Activated CD8-positive, alpha-beta memory T cell treated with anti-CD3 and anti-CD28 coated beads for 36 hours (primary cell): ENCODE measurements at regions not wholly inside any gene's neighbourhood (a gene's known extent, or its start where the extent isn't known, plus 50 kb on each side); places are given as distances from the start of the nearest gene placed in this dataset.

Experiments
- CTCF ChIA-PET: fragments of 350-600 bp; sonication (Branson Sonifier 250); formaldehyde crosslinking; loops from one replicate; lab custom pipeline; 2021; ENCODE audit warnings: antibody characterized with exemption; lab: Charles Lee
- POLR2A ChIA-PET: fragments of 350-600 bp; sonication (Branson Sonifier 250); formaldehyde crosslinking; loops from one replicate; lab custom pipeline; 2021; ENCODE audit warnings: antibody characterized with exemption; lab: Charles Lee

DNA sequence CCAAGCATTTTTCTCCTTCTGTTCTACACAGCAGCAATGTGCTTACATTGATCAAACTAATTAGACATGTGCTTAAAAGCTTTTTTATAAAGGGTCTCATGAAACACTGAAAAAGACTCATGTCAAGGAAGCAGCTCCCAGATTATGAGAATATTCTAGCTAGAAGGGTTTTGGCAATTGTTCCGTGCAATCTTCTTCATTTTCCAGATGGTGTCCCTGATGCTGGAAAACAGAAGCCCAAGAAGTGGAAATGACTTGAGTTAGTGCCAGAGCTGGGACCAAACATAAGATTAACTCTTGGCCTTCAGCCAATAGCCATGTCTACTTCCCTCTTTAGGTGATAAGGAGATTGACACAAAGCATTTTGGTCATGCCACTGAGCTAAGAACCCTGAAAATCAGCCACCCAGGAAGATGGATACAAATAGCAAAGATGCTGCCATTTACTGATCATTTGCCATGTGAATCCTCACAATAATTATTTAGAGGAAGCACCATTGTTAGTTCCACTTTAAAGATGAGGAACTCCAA is 110.8 kb downstream of the MATN1 start:
- CTCF ChIA-PET: no interaction called here
- POLR2A ChIA-PET: no interaction called here

DNA sequence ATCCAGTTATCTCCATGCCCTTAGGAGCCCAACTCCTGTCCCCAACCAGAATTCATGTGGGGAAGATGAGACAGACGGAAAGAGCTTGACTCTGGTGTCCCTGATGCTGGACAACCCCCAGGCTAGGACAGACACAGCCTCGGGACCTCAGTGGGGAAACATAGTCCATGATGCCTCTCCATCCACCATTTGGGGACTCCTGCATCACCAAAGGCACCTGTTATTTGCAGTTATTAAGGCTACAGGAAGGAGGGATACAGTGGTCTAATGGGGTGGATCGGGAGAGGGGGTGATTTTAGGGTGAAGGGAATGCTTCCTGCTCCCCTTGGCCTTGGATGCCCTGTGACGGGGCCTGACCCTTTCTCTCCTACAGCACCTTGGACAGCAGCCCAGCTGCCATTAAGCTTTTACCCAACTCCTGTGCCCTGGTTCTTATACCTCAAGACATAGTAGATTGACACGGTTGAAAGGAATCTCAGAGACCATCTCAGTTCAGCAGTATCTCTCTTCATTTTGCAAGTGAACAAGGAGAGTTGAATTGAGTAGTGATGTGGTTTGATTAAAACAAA is 111.6 kb downstream of the MATN1 start:
- ChIA-PET CTCF (no interaction called here), POLR2A (no interaction called here)

DNA sequence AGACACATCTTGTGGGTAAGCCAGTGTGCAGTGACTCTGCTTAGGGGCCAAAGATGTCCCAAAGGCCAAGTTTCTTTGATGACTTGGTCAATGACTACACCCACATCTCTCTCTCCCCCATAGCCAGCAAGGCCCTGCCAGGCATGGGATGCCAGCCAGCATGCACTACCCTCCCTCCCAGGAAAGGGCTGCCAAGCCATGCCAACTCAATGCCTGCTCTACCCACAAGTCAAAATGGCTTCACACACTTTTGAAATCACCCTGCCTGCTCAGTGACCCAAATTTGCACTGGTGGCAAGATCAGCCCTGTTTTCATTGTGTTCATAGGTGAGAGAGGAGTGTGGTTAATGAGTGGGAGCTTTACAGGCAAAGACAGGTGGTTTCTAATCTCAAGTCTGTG is 112.5 kb downstream of the MATN1 start:
- ChIA-PET CTCF (no interaction called here), POLR2A (no interaction called here)

DNA sequence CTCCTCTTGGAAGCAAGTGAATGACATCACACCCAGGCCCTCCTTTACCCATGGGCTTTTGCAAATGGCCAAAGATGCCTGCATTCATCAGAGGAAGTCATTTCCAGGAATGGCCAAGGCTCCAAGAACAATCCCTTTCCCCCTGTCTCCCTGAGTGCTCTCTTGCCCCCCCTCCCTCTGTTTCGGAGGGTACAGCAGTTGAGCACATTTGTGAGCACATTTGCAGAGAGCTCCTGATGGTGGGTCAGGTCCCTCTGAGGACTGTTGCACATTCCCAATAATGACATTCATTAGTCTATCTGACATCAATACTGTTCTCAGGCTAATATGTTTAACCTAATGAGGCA is 113.4 kb downstream of the MATN1 start:
- POLR2A ChIA-PET: no interaction called here
- CTCF ChIA-PET: no interaction called here

DNA sequence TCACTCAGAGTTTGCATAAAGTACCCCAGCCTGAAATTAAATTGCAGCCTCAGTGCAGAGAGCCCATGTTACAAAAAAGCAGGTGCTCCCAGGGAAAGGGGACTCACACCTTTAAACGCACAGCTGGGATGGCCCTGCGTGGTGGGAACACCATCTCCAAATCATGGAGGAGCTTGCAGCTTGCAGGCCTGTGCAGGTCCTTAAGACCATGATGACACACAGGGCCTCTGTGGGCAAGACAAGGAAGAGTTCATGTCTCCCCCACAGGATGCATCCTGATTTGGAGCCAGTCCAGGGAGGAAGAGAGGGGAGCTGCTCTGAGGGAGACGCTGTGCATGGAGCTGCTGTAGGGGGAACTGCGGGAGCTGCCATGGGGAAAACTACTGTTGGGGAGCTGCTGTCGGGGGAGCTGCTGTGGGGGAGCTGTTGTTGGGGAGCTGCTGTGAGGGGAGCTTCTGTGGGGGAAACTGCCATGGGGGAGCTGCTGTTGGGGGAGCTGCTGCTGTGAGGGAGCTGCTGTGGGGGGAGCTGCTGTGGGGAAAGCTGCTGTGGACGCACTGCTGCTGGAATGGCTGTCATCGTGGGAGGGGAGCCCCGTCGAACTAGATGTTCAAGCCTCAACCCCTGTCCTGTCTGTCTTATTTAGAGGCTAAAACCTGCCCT is 113.9 kb downstream of the MATN1 start:
- ChIA-PET POLR2A (no interaction called here), CTCF (no interaction called here)

DNA sequence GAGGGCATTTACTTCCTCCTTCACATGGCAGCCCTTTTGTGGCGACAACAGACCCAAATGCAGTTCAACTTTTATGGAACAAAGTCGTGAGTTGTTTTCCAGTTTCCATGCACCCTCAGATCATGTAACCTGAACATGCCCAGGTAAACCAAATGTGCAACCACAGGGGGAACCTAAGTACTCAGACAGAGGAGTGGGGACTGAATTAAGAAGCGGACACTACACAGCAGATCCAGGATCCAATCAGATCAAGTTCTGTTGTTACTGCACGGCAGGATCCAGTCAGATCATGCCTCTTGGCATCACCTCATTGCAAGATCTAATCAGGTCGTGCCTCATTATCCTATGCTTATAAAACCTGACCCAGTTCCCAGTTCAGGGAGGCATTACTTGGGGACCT is 115.7 kb downstream of the MATN1 start:
- POLR2A ChIA-PET: no interaction called here
- CTCF ChIA-PET: no interaction called here

DNA sequence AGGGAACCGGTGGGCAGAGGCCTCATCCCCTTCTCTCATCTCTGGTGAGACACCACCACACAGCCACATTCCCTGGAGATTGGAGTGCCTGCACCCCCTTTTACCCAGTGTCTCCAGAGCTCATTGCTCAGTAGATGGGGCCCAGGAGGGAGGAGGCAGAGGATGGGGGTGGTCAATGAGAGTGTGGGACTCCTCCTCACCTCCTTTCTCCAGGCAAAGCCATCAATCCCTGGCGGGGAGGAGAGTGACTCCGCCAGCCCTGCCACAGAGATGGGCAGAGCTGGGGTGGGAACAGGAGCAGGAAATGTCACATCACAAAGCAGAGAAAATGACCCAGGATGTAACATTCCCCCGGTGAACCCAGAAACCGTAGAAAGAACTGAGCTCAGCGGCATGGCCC is 117.2 kb downstream of the MATN1 start:
- CTCF ChIA-PET: no interaction called here
- POLR2A ChIA-PET: no interaction called here

DNA sequence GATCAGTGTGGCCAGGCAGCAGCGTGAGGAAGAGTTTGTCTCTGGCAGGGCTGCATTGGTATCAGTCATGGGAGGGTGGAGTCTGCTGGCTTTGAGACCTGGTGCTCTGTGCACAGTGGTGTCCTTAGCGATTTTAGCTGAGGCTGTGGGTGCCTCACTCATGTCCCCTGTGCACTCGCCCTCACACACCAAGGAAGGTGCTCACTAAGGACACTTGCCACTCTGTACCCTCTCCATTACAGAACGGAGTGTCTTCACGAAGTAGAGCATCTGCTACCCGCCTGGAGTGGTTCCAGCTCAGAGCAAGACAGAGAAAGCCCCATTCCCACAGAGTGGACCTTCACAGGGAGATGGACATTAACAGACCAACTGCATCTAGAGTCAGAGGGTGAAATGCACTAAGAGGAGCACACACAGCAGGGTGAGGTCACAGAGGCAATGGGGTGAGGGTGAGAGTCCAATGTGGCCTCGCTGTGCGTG is 117.9 kb downstream of the MATN1 start:
- CTCF ChIA-PET: no interaction called here
- POLR2A ChIA-PET: no interaction called here

DNA sequence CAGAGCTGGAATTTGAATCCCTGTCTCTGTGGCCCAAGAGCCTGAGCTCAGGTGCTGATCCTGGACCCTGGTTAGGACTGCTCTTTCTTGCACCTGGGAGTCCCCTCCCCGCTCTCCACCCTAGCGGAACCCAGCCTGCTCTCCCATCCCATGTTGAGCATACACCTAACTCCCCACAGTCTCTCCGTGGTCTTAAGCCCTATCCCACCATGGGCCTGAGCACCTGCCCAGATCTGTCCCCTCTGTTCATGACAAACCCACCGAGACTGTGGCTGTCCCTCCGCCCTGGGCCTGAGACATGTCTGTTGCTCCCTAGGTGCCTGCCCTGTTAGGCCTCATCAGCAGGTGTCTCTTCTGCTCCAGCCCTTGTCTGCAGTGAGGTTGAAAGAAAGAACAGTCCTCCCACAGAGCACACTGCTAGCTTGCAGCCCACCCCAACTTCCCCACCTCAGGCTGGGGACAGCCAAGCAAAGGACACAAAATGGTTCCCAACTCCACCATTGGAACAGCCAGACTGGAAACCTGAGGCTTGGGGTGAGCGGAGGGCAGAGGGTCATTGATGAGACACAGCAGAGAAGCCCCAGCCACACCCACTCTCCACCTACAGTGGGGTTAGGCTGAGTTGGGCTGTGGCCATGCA is 118.5 kb downstream of the MATN1 start:
- CTCF ChIA-PET: no interaction called here
- POLR2A ChIA-PET: no interaction called here

DNA sequence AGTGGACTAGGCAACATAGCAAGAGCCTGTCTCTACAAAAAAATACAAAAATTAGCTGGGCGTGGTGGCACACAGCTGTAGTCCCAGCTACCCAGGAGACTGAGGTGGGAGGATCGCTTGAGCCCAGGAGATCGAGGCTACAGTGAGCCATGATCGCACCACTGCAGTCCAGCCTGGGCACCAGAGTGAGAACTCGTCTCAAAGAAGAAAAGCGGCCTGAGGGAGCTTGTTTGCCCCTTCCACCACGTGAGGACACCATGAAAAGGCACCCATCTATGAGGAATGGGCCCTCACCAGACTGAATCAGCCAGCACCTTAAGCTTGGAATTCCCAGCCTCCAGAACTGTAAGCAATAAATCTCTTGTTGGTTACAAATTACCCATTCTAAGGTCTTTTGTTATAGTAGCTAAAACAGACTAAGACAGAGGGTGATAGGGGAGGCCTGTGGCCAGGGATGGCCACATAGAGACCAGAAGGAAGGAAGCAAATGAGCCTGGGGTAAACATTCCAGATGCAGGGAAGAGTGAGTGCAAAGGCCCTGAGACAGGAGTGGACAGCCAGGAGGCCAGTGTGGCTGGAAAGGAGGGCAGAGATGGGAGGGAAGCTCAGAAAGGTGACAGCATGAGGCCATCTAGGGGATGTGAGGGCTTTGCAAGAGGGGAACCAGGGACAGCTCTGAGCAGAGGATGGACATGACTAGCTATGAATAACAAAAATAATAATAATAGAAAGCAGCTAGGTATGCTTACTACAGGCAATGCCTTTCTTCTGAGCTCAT is 120.1 kb downstream of the MATN1 start:
- CTCF ChIA-PET: no interaction called here

DNA sequence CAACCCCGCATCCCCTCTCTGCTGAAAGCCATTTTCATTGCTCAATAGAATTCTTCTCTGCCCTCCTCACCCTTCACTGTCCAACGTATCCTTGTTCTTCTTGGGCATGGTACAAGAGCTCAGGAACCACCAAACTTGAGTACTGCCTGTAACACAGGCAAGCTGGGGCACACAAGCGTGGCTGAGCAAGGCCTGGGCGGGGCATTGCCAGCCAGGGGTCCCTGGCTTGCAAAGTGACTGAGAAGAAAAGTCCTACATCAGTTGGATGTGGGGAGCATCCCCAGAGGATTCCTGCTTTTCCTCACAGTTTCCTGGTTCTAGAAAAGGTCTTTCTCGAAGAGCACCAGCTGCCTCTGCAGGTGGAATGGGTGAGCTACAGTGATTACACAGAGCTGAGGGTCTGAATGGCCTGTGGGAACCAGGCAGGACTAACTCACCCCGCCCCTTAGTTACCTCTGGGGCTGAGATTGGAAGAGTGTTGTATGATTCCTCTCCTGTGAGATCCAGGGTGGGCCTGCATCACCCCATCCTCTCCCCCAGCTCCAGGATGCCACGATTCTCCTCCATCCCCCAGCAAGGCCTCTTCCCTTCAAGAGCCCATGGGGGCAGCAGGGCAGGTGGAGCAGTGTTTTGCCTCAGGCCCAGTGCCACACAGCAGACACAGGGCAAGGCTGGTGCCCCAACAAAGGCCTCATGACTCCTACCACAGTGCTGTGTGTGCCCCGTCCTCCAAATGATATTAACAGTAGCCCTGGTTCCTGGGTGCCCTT is 121.9 kb downstream of the MATN1 start:
- POLR2A ChIA-PET: no interaction called here
- CTCF ChIA-PET: no interaction called here

More for the DNA sequence above, 120.1 kb downstream of the MATN1 start:
- POLR2A ChIA-PET: no interaction called here

DNA sequence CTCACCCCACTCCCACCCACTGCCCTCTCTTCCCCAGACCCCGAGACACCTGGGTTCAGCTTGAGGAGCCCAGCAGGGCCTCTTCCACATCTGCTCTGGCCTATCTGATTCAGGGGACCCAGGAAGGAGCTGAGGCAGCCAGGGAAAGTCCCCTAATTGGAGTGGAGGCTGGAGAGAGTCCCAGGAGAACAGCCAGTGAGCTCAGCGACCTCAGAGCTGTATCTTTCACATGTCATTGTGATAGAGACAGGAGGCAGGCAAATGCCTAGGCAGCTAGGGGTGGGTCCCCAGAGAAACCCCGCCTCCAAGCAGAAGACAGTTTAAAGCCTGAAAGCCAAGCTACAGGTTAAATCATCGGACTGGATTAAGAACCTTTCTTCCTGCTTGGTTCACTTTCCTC is 122.7 kb downstream of the MATN1 start:
- ChIA-PET POLR2A (no interaction called here), CTCF (no interaction called here)

DNA sequence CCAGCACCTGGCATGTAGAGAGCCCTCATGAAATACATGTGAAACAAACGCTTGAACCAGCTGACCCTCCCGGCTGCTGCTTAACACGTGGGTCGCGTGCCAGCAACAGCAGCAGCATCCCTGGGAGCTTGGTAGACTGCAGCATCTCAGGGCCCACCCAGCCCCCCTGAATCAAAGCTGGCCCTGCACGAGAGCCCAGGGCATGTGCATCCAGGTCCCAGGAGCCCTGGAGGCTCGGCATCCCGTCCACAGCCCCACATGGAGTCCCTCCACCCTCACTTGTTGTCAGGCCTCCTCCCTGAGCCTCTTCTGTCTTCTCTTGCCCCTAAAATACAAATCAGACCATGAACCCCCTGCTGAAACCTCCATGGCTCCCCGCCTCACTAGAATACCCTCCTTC is 123.1 kb downstream of the MATN1 start:
- POLR2A ChIA-PET: no interaction called here
- CTCF ChIA-PET: no interaction called here

DNA sequence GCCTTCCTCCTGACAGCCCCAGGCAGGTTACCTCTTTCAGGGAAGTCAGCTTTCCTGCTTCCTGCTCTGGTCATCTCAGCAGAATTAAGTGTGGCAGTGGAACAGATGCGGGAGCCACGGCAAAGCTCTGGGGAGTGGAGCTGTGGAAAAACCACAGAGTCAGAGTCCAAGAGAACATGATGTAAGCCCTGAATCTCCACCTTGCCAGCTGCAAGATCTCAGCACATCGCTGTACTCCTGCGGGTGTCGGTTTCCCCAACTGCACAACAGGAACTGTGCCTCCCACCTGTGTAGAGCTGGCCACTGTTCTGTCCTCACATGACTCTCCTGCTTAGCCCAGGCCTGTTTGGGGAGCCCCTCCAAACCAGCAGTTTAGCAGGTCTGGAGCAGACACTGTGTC is 123.7 kb downstream of the MATN1 start:
- CTCF ChIA-PET: no interaction called here
- POLR2A ChIA-PET: no interaction called here

DNA sequence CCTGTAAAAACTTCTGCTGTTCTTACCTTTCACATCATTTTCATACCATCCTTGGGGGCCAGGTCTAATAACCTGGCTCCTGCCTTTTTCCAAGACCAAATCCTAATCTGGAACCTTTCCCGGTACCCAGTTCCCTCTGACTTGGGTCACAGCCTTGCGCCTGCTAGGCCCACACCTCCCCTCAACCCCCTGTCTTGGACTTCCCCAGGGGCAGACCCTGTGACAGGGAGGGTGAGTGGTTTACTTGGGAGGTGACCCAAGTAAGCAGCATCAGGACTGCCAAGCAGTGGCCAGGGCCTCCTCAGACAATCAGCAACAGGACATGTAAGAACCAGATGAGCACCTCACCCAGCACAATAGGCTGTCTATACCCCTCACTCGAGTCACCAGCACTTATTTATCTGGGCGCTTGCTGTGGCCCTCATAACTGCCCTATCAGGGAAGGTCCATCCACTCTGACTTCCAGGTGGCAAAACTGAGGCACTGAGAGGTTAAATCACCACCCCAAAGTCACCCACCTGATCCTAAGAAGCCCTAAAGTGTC is 124.7 kb downstream of the MATN1 start:
- POLR2A ChIA-PET: no interaction called here
- CTCF ChIA-PET: no interaction called here

DNA sequence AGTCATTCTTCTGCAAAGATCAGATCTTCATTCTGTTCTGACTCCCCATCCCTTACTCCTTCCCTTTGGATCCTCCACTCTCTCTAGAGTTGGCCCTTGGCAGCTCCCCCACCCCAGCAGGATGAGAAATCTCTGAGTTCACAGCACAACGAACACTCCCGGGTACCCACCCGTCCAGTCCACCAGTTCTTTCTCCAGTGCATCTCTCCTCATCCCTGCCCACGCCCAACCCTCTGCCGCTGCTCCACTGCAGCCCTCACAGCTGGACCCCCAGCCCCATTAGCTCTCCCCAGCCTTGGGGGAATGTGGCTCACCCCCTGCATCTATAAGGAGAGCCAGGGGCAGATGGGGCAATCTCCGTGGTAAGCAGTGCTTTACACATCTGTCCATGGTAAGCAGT is 125.7 kb downstream of the MATN1 start:
- CTCF ChIA-PET: no interaction called here
- POLR2A ChIA-PET: no interaction called here

DNA sequence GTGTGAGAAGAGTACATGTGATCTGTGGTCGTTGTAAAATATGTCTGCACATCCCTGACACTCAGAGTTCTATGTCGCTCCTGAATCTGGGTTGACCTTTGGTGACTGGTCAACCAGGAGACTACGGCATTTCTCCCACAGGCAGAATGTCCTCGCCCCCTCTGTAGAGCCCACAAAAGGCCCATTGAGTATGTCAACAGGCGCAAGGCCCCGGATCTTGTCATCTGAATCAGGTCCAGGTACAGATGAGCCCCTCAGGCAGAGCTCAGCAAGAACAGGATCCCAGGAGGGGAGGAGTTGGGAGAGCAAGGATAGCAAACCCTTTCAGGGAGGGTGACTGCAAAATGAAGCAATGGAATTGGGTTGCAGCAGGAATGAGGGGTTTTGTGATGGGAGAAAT is 126.5 kb downstream of the MATN1 start:
- ChIA-PET POLR2A (no interaction called here), CTCF (no interaction called here)

DNA sequence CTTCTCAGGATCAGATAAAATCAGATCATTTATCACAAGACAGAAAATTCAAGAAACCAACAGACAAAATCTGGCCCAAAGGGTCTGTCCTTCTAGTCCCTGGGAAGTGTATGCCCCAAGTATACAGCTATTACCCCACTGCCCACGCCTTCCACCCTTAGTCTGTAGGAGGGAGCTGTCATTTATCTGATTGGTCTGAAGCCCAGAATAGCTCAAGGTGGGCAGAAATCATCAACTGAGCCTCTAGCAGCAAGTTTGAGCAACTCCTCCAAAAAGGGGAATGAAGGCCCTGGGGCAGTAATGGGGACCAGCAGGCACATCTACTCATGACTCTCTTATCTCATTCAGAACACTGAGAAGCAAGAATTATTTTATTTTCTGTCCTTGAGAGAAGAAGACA is 126.9 kb downstream of the MATN1 start:
- POLR2A ChIA-PET: no interaction called here
- CTCF ChIA-PET: no interaction called here

DNA sequence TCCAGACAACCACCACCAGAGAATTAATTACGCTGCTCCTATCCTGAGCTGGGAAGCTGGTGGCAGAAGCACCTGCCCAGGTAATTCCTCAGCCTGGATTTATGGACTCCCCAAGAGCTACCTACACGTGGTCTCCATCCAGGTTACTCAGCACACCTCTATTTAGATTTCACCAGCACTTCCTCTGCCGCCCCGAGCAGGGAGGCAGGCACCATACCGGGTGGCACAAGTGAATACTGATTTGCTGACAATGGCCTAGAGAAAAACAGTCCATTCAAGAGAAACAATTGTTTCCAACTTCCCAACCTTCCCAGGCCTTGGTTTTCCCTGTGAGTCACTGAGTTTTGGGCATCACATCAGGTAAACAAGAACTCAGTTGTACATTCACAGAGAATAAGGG is 134.3 kb downstream of the MATN1 start:
- ChIA-PET CTCF (no interaction called here), POLR2A (no interaction called here)
